GM21381 (cell line): ENCODE measurements at regions not wholly inside any gene's neighbourhood (a gene's known extent, or its start where the extent isn't known, plus 50 kb on each side); places are given as distances from the start of the nearest gene placed in this dataset.
"Not testable (repeated sequence)": the region's sequence is repeated elsewhere in the genome, so short reads cannot be mapped to it uniquely, and the experiment has no call there.

Experiments
- ATAC-seq: cut with Tn5 transposase; IDR thresholded peaks from one replicate; pipeline ENCODE4 v1.9.1; 2021; ENCODE audit warnings: mild to moderate bottlenecking, moderate library complexity; ENCODE audit not compliant: unreplicated experiment

- not testable (repeated sequence) for ATAC-seq
These were observed 318.4 kb downstream of the ZFHX3 start for GRCh38 chr16:72729552-72729951.

GRCh38 chr16:72728516-72728915 is 319.4 kb downstream of the ZFHX3 start:
- no peak for ATAC-seq

GRCh38 chr16:72727565-72727964 is 320.4 kb downstream of the ZFHX3 start:
- no peak for ATAC-seq

- no peak for ATAC-seq
These were observed 322.3 kb downstream of the ZFHX3 start for GRCh38 chr16:72725643-72726042.

- no peak for ATAC-seq
These were observed 324.1 kb downstream of the ZFHX3 start for GRCh38 chr16:72723781-72724180.

GRCh38 chr16:72722552-72722951 is 325.4 kb downstream of the ZFHX3 start:
- no peak for ATAC-seq

GRCh38 chr16:72721981-72722380 is 325.9 kb downstream of the ZFHX3 start:
- no peak for ATAC-seq

GRCh38 chr16:72715267-72715666 is 332.7 kb downstream of the ZFHX3 start:
- ATAC-seq, result no peak

GRCh38 chr16:72711823-72712222 is 336.1 kb downstream of the ZFHX3 start:
- no peak for ATAC-seq

GRCh38 chr16:72705801-72706200 is 342.1 kb downstream of the ZFHX3 start:
- ATAC-seq, result no peak

- ATAC-seq, result no peak
These were observed 343.1 kb downstream of the ZFHX3 start for GRCh38 chr16:72704746-72705372.

- no peak for ATAC-seq
These were observed 358.1 kb downstream of the ZFHX3 start for GRCh38 chr16:72689851-72690250.

GRCh38 chr16:72680732-72681131 is 367.2 kb downstream of the ZFHX3 start:
- no peak for ATAC-seq

- no peak for ATAC-seq
These were observed 368.1 kb downstream of the ZFHX3 start for GRCh38 chr16:72679856-72680255.

- ATAC-seq, result no peak
These were observed 370.1 kb downstream of the ZFHX3 start for GRCh38 chr16:72677662-72678447.

GRCh38 chr16:72673118-72673517 is 374.8 kb downstream of the ZFHX3 start:
- ATAC-seq, result no peak

GRCh38 chr16:72666267-72666666 is 381.7 kb downstream of the ZFHX3 start:
- ATAC-seq, result no peak

- ATAC-seq, result no peak
These were observed 382.2 kb downstream of the ZFHX3 start for GRCh38 chr16:72665701-72666100.

- peak; percentile 100 for ATAC-seq
These were observed 383.2 kb downstream of the ZFHX3 start for GRCh38 chr16:72664509-72665408.

- ATAC-seq, result no peak
These were observed 383.8 kb downstream of the ZFHX3 start for GRCh38 chr16:72664056-72664508.
